NCI-H1436 treated with DMSO at 0.1 percent for 48 hours (cell line): ENCODE measurements at regions not wholly inside any gene's neighbourhood (a gene's known extent, or its start where the extent isn't known, plus 50 kb on each side); places are given as distances from the start of the nearest gene placed in this dataset.

Source experiments
- DNase-seq: peaks from one replicate; lab custom pipeline; 2025; lab: John Stamatoyannopoulos, UW

GRCh38 chr18:77857678-77858655 lies 608.3 kb downstream of the GALR1 start:
- DNase-seq: peak; percentile 98

- no peak for DNase-seq
These were observed 610.0 kb downstream of the GALR1 start for GRCh38 chr18:77859634-77860033.

GRCh38 chr18:77862066-77862757 lies 612.6 kb downstream of the GALR1 start:
- no peak for DNase-seq

- DNase-seq: no peak
These were observed 616.2 kb downstream of the GALR1 start for GRCh38 chr18:77865853-77866252.

GRCh38 chr18:77866351-77866750 lies 616.7 kb downstream of the GALR1 start:
- no peak for DNase-seq

- DNase-seq: no peak
These were observed 620.6 kb downstream of the GALR1 start for GRCh38 chr18:77870199-77870598.

GRCh38 chr18:77870894-77871293 lies 621.2 kb downstream of the GALR1 start:
- DNase-seq: no peak

- no peak for DNase-seq
These were observed 622.5 kb downstream of the GALR1 start for GRCh38 chr18:77872166-77872565.

GRCh38 chr18:77876319-77876865 lies 626.7 kb downstream of the GALR1 start:
- DNase-seq: no peak

- DNase-seq: no peak
These were observed 630.2 kb downstream of the GALR1 start for GRCh38 chr18:77879829-77880228.

GRCh38 chr18:77884454-77884853 lies 634.8 kb downstream of the GALR1 start:
- DNase-seq: no peak

GRCh38 chr18:77894060-77894459 lies 644.4 kb downstream of the GALR1 start:
- no peak for DNase-seq

GRCh38 chr18:77895250-77895649 lies 645.6 kb downstream of the GALR1 start:
- DNase-seq: no peak

- no peak for DNase-seq
These were observed 647.1 kb downstream of the GALR1 start for GRCh38 chr18:77896586-77897252.

- DNase-seq: no peak
These were observed 648.0 kb downstream of the GALR1 start for GRCh38 chr18:77897606-77898005.

- DNase-seq: no peak
These were observed 650.5 kb downstream of the GALR1 start for GRCh38 chr18:77899972-77900754.

- DNase-seq: no peak
These were observed 655.4 kb downstream of the GALR1 start for GRCh38 chr18:77905011-77905410.

- no peak for DNase-seq
These were observed 655.9 kb downstream of the GALR1 start for GRCh38 chr18:77905449-77906055.

GRCh38 chr18:77906103-77906892 lies 656.6 kb downstream of the GALR1 start:
- no peak for DNase-seq

- no peak for DNase-seq
These were observed 660.7 kb downstream of the GALR1 start for GRCh38 chr18:77910347-77910746.
